Right forelimb (tissue), 1 donor: ENCODE measurements at regions not wholly inside any gene's neighbourhood (a gene's known extent, or its start where the extent isn't known, plus 50 kb on each side); places are given as distances from the start of the nearest gene placed in this dataset.

Experiments
- DNase-seq: peaks from one replicate; pipeline ENCODE4 v3.0.0-alpha.2; 2018

- DNase-seq, result no peak
Observed at GRCh38 chr3:84439476-84439875, 519.3 kb upstream of the CADM2 start.

DNA sequence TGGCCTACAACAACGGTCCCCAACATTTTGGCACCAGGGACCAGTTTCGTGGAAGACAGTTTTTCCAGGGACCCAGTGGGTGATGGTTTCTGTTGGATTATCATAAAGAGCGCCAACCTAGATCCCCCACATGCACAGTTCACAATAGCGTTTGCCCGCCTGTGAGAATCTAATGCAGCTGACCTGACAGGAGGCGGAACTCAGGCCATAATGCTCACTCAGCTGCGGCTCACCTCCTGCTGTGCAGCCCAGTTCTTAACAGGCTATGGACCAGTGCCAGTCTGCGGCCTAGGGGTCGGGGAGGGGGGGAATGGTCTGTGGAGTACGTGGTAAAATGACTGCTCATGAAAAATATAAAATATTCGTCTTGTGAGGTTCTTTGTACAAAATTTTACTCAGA lies 518.5 kb upstream of the CADM2 start:
- DNase-seq, result no peak

- no peak for DNase-seq
Observed at GRCh38 chr3:84442533-84442932, 516.3 kb upstream of the CADM2 start.

- DNase-seq, result no peak
Observed at GRCh38 chr3:84444726-84445521, 513.9 kb upstream of the CADM2 start.

GRCh38 chr3:84487296-84487695 lies 471.5 kb upstream of the CADM2 start:
- DNase-seq, result no peak

DNA sequence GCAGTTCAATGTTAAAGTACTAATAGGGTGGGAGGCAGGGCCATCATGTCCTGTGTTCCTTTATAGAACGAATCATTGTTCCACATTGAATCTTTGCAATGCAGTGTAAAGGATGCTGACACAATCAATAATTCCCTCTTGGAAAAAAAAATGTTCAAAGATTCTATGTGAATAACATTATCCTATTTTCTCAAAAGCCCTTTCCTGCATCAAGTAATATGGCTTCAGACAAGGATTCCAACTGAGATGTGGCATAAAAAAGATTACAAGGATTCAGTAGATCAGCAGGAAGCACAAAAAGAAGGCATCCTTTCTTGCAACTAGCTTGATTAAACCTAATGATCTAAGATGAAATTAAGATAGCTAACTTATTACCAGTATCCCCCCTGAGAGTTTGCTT lies 454.0 kb upstream of the CADM2 start:
- DNase-seq, result no peak

DNA sequence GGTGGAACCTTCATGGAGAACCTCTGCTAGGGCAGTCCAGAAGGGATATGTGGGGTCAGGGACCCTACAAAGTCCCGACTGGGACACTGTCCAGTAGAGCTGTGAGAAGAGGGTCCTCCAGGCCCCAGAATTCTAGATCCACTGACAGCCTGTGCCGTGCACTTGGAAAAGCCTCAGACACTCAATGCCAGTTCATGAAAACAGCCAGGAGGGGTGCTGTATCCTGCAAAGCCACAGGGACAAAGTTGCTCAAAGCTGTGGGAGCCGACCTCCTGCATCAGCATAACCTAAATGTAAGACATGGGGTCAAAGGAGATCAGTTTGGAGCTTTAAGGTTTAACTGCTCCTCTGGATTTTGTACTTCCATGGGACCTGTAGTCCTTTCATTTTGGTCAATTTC lies 448.8 kb upstream of the CADM2 start:
- DNase-seq, result no peak

- no peak for DNase-seq
Observed at GRCh38 chr3:84522893-84523292, 435.9 kb upstream of the CADM2 start.

- no peak for DNase-seq
Observed at GRCh38 chr3:84536916-84537315, 421.9 kb upstream of the CADM2 start.

- DNase-seq, result no peak
Observed at GRCh38 chr3:84538597-84538996, 420.2 kb upstream of the CADM2 start.

DNA sequence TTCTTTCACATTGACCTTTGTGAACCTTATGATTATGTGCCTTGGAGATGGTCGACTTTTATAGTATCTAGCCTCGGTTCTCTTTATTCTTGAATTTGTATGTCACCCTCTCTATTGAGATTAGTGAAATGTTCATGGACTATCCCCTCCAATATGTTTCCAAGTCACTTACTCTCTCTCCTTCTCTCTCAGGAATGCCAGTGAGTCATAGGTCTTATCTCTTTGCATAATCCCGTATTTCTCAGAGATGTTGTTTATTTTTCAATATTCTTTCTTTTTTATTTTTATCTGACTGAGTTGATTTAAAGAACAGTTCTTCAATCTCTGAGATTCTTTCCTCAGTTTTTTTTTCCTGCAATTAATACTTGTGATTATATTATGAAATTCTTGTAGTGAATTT lies 411.6 kb upstream of the CADM2 start:
- DNase-seq, result no peak

DNA sequence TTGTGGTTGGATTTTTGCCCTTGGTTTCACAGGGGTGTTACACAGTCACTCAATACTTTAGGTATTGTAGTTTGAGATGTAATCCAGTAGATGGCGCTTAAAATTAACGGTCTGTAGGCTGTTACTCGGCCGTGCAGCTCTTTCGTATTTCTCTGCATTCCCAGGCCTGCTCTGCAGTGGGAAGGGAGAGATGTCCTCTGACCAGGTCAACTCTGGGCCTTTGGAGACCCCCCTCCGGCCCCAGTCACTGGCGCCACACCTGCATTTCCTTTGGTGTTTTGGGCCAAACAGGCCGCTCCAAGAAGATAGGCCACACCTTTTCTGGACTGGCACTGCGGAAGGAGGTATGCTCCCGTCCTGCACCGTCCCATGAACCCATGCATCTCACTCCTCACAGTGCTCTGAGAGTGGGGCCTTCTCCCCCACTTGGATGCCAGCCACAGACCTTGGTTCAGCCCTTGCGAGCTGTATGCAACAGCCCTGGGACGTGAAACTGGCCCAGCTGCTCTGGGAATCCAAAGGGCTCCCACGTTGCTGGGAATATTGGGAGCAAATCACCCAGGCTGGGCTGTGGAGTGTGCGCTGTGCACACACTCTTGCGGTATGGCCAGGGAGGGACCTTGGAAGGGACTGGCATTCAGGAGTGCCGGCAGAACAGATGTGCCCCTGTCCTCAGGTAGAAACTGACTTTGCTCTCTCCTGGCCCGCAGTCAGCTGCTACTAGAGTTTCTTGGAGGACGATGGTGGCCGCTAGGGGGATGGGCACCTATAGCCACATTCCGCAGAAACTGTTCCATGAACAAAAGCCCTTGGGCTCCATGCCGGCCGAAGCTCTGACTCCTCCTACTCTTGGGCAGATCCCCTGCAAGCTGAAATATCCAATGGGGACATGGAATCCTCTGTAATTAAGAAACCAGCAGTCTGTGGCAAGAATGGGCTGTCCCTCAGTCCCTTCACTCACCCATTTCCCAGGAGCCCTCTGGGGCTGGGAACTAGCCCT lies 410.5 kb upstream of the CADM2 start:
- no peak for DNase-seq

DNA sequence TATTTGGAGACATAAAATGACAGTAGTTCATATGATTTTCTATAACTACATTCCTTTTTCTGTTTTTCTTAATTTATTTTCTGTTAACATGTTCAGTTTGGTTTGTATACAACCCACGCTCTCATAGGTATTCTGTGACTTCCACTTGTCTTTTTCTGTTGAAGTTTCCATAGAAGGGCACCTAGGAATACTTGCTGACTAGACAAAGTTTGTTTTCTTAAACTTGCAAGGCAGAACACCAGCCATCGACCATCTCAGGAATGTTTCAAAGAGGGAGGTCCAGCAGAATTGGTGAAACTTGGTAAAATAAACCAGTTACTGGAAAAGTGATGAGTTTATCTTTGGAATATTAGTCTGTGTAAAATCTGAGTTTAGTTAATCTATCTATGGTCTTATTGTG lies 403.2 kb upstream of the CADM2 start:
- DNase-seq, result no peak

- DNase-seq, result no peak
Observed at GRCh38 chr3:84566256-84566655, 392.5 kb upstream of the CADM2 start.

GRCh38 chr3:84567796-84568195 lies 391.0 kb upstream of the CADM2 start:
- DNase-seq, result no peak

- DNase-seq, result no peak
Observed at GRCh38 chr3:84573962-84574361, 384.8 kb upstream of the CADM2 start.

DNA sequence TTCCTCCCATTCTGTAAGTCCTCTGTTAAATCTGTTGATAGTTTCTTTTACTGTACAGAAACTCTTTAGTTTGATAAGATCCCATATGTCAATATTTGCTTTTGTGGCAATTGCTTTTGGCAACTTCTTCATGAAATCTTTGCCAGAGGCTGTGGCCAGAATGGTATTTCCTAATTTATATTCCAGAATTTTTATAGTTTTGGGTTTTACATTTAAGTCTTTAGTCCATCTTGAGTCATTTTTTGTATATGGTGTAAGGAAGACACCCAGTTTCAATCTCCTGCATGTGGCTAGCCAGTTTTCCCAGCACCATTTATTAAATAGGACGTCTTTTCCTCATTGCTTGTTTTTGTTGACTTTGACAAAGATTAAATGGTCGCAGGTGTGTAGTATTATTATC lies 372.4 kb upstream of the CADM2 start:
- no peak for DNase-seq

- DNase-seq, result no peak
Observed at GRCh38 chr3:84600703-84601225, 358.0 kb upstream of the CADM2 start.

DNA sequence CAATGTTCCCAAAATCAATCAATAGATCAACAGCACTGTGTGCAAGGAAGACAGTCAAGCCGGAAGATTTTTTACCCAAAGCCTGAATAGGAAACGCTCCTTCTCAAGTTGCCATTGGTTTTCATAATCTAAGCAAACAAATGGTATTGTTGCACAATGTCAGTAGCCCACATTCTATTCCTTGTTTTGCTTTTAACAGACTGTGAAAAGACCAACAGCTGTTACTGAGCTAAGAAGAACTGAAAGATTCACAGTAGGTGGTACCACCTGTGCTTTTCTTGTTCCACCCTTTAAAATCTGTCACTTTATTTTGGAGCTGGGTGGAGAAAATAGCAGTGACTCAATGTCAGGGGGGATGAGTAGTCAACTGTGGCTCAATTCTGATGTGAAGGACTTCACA lies 357.5 kb upstream of the CADM2 start:
- no peak for DNase-seq

DNA sequence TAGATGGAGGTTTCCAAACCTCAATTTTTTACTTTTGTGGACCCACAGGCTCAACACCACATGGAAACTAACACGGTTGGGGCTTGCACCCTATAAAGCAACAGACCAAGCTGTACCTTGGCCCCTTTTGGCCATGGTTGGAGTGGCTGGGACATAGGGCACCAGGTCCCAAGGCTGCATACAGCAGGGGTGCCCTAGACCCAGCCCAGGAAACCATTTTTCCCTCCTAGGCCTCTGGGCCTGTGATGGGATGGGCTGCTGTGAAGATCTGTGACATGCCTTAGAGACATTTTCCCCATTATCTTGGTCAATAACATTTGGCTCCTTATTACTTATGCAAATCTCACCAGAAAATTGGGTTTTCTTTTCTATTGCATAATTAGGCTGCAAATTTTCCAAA lies 337.0 kb upstream of the CADM2 start:
- DNase-seq, result no peak

- DNase-seq, result no peak
Observed at GRCh38 chr3:84634668-84635067, 324.1 kb upstream of the CADM2 start.

GRCh38 chr3:84637272-84637671 lies 321.5 kb upstream of the CADM2 start:
- DNase-seq, result no peak

DNA sequence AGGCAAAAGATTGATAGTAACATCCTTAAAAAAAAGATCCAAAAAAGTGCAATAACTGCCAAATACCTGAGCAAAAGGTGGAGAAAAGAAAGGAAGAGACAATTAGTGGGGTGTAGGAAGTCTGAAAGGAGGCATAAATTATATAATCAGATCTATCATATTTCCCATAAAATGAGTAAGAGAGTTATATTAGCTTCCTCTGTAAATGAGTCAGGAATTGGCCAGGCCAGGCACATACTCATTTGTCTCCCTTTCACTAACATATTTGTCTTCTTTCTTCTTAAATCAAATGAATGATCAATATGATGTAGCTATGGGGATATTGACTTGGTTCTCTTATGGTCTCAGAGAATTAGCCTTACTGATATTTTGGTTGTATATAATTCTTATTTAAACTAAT lies 292.3 kb upstream of the CADM2 start:
- no peak for DNase-seq

DNA sequence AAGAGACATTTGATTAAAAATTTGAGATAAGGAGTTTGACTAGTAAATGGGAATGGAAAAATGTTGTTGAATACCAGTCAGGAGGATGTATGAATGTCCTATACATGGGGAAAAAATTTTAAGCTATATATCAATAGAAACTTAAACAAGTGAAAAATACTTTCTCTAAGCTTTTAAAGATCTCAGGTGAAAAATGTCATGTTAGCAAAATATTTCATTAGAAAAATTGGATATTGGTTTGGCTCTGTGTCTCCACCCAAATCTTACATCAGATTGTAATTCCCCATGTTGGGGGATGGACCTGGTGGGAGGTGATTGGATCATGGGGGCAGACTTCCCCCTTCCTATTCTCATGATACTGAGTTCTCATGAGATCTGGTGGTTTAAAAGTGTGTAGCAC lies 279.6 kb upstream of the CADM2 start:
- no peak for DNase-seq
